ENCODE measurements at regions not wholly inside any gene's neighbourhood (a gene's known extent, or its start where the extent isn't known, plus 50 kb on each side); places are given as distances from the start of the nearest gene placed in this dataset.
"Not testable (repeated sequence)": the region's sequence is repeated elsewhere in the genome, so short reads cannot be mapped to it uniquely, and the experiment has no call there.

DNA sequence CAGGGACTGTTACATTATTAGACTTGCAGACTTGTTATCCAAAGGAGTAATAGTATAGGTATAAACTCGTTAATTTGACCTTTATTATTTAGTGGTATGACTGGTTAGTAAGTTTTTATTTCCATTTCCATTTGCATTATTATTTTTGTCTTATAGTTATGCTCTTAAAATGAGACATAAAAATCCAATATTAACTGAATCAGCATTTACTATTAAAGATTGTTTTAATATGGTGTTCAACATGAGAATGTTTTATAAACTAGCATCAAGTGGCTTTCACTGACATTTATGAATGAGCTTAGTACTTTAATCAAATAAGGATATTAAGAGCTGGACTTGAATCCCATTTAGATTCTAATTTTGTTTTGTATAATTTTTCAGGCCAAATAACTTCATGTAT lies 228.1 kb upstream of the HAND2 start:
- no peak for DNase-seq

DNA sequence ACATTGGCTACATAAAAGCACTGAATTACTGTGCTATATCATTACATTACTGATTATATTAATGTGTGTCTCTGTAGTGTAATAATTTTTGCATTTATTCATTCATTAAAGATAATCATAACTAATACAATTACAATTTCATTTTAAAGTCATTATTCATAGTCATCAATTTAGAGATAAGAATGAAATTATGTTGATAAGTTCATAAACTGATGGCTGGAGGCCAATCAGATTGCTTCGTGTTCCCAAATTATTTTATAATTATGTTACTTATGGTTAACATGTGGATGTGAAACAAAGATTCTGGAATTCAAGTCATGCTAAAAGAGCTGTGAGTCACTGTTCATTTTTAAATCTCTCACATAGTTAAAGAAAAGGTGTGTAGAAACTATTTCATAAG lies 223.4 kb upstream of the HAND2 start:
- DNase-seq: no peak

DNA sequence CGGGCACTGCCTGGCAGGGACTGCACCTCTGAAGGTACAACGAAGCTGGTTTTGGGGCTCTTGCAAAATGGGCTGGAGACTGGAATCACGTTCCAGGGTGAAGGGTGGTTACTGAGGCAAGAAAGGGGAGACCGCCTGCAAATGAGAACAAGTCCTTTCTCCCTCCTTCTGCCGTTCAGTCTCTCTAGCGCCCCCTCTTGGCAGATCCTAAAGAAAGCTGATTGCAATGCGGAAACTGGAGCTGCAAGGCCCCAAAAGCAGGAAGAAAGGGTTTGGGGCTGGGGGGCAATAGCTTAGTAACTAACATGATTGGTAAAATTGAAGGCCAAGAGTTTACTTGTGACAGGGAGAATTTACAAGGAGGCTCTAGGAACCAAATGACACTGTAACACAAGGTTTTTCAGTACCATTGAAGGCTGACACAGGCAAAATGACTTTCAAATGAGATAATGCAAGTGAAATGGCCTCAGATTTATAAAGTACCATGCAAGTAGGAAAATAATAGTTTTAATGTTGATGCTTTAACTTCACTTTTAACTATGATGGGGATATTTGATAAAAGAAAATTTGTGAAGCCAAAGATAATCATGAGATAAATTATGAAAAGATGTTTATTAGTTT lies 222.7 kb upstream of the HAND2 start:
- peak in 1 of 5 donors; percentile 19 for DNase-seq

DNA sequence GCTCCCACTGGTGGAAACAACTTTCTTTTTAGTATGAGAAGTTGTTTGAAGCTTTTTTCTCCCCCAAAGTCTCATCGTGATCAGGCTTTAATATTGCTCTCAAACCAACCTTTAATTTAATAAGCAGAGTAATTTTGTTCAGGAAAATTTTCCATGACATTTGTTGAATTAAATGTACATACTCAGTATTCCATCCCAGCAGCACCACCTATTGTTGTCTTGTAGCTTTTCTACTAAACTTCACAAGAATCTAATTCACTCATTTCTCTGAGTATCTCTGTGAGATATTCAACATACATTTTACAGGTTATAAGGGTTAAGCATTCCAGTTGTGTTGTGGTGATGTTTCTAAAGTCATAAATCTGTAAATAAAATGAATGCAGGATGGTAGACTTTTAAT lies 218.3 kb upstream of the HAND2 start:
- DNase-seq: no peak

DNA sequence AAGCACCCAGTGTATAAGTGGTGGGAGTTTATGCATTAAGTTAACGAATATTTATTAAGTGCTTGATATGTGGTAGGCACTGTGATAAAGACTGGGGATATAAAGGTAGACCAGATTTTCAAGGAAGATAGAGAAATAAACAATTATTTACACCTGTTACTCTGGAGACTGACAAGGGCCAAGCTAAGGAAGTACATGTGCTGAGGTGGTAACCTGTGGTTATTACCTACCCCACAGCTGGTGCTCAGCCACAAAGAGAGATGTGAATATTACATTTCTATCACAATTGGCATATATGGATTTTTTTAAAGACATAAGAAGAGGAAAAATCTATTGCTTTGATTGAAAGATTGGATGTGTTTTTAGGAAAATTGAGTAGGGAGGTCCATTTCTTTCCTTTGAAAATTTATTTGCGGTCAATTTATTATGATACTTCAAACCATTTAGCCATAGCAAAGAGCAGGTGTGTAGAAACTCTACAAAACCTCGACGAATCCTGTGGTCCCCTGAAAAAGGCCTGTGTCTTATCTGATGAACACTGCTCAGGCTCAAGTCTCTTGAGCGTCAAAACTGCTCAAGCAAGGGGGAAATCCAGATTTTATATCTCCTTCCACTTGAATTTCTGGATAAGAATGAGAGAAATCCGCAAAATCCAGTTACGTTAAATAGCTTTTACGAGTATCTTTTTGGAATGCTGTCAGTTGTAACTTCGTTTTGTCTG lies 217.7 kb upstream of the HAND2 start:
- DNase-seq: no peak

DNA sequence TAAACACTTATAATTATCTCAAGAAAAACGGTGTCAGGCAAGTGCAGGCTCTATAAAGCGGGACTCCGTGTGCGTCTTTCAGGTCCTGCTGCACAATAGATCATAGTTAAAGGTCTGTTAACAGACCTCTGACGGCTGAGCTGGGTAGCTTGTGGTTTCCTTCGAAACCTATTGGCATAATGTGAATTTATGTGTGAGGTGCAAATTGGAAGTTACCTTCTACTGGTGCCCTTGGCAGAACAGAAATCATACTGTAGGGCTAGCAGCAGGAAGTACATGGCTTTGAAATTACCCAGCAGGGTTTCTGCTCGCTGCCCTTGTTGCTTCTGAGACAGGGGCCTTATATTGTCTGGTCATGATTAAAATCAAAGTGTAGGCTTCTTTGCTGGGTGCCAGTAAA lies 216.4 kb upstream of the HAND2 start:
- no peak for DNase-seq

DNA sequence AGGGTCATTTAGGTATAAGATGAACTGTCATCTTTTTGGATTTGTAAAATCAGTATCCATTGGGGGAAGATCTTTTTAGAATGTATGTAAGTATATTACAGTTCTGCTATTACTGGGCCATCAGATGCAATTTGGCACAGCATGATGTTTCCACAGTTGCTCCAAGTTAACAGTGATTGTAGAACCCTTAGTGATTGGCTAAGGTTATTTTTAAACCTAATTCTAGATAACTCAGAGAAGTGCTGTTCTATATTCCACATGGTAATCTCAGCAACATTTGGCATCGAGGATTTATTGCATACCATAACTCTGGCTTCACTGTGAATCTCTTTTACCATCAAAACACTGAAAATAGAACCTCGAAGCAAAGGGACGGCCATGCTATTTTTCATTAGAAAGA lies 215.7 kb upstream of the HAND2 start:
- no peak for DNase-seq

DNA sequence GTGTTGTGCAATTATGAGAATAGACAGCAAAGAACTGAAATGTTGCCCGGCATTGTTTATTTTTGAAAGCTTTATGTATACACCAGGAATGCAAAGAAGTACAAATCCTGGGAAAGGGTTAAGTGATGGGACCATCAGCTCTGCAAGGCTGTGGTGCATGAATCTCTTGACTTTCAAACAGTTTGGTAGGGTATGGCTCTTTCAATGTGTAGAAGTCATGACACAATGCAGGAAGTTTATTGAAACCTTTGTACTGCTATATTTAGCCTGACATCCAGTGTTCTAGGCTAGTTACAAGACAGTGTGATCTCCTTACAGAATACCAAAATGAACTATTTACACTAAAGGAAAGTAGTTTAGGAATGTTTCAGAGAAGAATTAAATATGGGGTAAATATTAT lies 206.8 kb upstream of the HAND2 start:
- no peak for DNase-seq

DNA sequence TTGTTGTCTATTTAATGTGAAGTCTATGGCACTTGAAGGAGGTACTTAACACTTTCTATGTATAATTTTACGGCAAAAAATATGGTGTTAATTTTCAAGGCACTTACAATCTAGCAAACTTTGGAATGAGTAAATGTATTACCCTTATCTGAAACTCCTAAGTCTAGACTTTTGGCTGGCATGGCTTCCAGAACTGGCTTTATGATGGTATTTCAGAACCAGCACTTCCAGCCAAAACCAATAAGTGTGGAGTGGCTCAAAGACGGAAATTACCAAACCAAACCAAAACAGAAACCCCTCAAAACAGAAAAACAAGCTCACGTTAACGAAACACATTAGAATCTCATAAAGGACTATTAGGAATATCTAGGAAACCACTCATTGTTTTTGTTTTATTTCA lies 205.6 kb upstream of the HAND2 start:
- no peak for DNase-seq

DNA sequence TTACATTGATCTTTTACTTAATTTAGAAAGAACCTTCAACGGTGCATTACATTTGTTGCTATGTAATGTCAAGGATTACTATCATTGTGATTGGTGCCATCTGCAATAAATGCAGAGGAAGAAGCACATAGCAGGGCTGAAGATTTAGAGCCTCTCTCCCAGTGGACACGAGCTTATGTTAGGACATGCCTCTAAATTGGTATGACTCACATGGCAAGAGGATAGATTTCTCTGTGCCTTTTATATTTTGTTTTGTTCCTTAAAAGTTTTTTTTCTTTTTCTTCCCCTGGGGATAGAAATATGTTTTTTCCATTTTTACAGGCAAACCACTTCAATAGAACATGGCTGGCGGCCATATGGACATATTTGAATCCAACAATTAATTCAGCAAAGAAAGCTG lies 205.0 kb upstream of the HAND2 start:
- no peak for DNase-seq

DNA sequence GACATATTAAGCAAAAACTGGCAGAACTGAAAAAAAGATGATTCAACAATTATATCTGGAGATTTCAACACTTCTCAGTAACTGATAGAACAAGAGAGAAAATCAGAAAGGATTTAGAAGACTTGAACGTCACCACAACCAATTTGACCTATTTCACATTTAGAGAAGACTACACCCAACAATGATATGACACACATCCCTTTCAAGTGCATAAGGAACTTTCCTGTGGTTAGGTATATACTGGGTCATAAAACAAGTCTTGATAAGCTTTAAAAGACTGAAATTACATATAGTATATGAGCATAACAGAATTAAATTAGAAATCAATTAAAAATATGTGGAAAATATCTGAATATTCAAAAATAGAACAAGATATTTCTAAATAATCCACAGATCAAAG lies 201.2 kb upstream of the HAND2 start:
- DNase-seq: no peak

DNA sequence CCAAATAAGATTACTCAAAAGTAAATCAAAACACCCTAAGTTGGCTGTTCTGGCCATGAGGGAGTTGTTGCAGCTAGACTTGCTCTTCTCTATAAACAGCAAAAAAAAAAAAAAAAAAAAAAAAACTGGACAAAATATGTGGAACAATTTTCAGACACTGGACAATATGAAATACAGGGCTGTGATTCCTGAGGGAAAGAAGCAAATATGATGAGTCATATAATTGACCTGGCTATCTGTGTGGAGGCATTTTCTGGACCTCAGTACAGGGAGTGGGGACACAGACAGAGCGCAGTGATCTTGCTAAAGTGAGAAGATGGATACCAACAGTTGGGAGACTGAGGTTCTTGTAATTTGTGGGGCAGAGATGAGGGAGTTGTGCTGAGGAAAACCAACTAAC lies 192.0 kb upstream of the HAND2 start:
- no peak for DNase-seq

DNA sequence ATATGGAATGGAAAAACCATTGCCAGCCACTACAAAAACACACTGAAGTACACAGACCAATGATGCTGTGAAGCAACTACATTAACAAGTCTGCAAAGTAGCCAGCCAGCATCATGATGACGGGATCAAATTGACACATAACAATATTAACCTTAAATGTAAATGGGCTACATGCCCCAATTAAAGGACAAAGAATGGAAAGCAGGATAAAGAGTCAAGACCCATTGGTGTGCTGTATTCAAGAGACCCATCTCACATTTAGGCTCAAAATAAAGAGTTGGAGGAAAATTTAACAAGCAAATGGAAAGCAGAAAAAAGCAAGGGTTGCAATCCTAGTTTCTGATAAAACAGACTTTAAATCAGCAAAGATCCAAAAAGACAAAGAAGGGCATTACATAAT lies 188.5 kb upstream of the HAND2 start:
- DNase-seq: not testable (repeated sequence)

DNA sequence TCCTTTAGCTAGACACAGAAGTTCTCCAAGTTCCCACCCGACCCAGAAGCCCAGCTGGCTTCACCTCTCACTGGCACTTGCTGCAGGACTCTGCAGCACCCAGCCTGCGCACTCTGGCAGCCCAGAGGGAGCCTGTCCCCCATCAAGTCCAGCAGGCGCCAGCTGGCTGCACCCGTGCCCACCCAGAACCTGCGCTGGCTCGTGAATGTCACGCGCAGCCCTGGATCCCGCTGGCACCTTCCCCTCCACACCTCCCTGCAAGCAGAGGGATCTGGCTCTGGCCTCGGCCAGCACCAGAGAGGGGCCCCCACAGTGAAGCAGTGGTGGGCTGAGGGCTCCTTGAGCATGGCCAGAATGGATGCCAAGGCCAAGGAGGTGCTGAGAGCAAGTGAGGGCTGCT lies 187.6 kb upstream of the HAND2 start:
- DNase-seq: no peak

DNA sequence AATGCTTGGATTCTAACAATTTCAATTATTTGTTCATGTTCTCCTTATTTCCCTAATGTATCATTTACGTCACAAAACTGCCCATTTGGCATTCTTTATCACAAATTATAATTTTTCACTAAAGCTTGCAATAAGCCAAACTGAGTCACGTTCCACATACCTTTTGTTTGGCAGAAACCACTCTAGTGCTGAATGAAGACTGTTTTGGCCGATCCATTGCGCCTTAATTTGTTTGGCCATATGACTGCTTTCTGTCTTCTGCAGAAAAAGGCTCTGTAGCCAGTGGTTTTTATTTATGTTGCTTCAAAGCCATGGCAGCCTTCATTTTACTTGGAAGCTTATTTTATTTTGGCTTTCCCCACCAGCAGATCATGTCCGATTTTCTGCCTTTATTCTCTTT lies 184.4 kb upstream of the HAND2 start:
- DNase-seq: no peak

DNA sequence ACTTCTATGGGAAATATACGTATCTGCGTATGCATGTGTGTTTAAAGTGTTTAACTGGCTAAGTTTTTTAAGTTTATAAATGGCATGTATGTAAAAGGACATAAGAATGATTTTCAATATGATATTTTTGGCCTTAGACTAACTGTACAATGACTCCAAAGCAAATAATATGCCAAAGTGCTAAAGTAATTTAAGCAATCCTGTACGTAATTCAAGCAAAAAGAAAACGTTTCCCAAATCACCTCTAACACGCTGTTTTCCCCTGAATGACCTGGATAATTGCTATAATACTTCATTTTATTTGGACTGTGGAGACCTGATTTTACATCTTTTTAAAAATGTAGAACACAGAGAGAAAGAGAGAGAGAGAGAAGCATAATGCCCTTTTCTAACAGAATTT lies 183.0 kb upstream of the HAND2 start:
- DNase-seq: no peak

DNA sequence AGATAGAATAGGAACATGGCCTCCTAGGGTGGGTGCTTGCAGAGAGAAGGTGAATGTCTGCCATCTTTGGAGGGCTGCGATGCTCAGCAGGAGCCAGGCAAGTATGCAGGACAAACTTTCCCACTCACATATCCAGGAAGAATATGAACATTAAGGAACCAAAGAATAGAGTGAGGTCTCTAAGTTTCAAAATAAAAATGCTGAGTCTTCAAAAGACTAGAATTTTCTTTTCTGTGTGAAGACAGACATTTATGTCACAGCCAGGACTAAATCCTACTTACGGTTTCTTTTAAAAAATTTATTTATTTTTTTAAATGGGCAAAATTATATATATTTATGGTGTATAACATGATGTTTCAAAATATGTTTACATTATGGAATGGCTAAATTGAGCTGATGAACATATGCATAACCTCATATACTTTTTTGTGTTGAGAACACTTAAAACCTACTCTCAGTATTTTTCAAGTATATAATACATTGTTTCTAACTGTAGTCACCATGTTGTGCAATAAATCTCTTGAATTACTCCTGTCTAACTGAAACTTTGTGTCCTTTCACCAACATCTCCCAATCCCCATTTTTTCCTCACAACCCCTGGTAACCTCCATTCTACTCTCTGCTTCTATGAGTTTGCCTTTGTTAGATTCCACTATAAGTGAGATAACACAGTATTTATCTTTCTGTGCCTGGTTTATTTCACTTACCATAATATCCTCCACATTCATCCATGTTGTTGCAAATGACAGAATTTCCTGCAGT lies 177.8 kb upstream of the HAND2 start:
- DNase-seq: no peak

DNA sequence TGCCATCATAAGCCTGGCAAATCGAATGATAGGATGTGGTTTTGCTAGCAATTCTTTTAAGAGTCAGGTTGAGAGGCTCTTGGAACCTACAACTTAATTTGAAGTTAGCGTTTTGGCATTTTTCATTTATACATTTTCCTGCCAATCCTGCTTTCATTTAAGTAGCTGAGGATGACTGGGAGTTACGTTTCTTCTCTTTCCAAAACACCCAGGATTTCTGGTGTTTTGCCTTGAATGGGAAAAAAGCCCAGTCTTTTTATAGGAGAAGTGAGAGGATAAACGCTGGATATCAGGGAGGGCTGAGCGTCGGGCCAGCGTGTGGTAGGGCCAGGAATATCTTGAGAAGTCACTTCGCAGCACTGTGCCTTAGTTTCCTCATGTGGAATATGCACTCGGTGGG lies 174.2 kb upstream of the HAND2 start:
- DNase-seq: no peak

DNA sequence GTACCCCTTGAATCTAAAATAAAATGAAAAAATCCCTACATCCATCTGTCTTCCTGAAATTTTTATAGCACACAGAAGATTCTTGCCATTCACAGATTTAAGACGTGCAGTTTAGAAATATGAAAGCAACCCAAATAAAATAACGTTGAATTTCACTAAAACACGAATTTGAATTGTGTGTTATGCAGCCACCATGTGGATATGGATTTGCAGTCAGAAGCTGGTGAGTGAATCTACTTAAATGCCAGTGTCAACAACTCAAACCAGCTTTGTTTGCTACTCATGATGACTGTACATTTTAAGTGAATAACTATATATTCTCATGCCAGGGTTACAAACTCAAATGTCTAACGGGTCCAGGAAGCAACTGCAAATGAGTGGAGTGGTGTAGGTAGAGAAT lies 173.0 kb upstream of the HAND2 start:
- no peak for DNase-seq

DNA sequence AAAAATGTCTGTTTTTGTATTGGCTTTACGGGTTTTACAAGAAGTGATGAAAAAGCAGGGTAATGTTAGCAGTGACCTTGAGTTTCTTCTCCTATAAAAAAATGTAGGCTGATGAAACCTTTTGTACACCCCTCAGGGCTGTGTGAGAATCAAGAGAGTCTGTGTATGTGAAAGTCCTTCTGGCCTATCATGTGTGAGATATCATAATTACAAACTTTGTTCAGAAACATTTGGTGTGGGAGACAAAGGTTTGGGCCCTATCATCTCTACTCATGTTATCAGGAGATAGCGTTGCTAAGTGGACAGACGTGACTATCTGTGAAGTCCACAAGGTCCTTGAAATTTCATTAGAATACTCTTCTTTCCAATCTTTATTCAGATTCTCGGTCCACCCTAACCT lies 170.6 kb upstream of the HAND2 start:
- DNase-seq: no peak

DNA sequence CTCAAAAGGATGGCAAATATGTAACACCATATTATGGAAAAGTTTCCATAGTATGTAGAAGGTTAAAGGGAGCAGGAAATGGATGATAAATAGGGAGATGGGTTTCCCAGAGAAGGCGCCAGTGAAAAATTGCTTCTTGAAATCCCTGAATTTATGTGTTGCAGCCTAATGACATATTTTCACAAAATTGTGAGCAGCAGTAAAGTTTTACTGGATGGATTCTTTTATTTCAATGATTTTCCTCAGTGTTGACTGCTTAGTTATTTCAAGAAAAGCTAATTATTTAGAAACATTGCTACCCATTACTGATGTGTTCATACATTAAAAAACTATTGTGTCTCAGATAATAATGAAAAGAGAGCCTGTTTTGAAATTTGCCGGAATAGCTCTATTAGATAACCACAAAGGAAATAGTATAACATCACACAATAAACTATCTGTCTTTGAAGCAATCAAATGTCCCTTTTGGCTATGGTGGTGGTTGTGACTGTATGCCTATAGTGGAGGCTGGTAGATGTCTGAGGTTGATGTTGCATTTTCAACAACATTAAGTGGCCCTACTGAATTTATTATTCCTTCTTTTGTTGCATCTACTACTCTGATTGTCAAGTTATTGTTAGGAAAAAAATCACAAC lies 169.9 kb upstream of the HAND2 start:
- DNase-seq: no peak

DNA sequence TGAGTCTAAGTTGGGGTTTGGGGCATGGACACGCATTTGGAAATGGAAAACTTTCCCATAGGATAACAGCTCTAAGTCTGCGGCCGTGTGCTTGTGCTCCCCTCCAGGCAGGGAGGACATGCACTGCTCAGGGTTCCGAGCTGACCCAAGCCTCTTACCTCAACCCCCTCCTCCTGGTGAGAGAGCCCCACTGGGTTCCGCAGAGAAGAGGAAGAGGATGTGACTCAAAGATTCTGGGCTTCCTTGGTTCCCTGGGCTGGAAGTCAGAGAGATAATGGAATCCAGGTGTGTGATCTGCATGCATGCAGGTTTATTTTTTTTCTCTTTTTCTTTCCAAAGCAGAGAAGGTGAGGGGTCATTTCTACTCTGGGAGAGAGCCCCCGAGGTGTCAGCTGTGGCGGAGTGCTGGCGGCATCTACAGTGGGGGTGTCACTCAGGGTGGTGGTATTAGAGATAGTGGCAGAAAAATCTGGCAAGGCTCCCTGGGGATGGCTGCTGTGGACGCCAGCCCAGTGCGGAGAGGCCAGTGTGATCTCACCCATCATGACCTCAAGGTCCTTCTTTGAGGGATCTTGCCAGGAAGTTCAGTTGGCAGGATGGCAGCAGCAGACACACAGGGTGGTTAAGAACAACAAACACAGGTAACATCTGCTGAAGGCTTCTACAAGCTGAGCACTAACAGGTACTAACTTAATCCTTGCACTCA lies 168.7 kb upstream of the HAND2 start:
- DNase-seq: no peak

DNA sequence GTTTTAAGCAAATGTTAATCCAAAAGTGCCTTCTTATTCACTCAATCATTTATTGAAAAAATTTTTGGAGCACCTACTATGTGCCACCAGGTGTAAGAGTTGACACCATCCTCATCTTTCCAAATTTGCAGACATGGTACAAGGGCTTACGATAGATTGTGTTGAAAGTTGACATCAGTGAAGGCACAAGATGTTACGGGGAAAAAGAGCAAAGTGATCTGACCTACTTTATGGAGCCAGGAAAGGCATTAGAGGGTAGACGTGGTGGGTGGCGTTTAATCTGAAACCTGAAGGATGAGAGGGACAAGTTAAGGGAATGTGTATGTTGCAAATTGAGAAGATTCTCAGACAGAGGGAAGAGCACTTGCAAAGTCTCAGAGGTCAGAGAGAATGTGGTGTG lies 167.8 kb upstream of the HAND2 start:
- no peak for DNase-seq

Measured in T-helper 1 cell (primary cell).